ENCODE measurements at regions not wholly inside any gene's neighbourhood (a gene's known extent, or its start where the extent isn't known, plus 50 kb on each side); places are given as distances from the start of the nearest gene placed in this dataset. TPM values are rescaled to one million over a fixed set of nuclear protein-coding genes. Genes with fewer than 3 reads are reported as not detected.

Small RNA genes in the stretch of these regions (small RNA-seq; reads per million reads assigned to genes)
- not detected for gene RNU6-929P (ENCODE audit: insufficient read depth)
